ENCODE measurements at regions not wholly inside any gene's neighbourhood (a gene's known extent, or its start where the extent isn't known, plus 50 kb on each side); places are given as distances from the start of the nearest gene placed in this dataset.
"Not testable (repeated sequence)": the region's sequence is repeated elsewhere in the genome, so short reads cannot be mapped to it uniquely, and the experiment has no call there.

GRCh38 chr18:30676053-30676480, 366.5 kb downstream of the DSC3 start:
- no peak for TF ChIP-seq CTCF (IDR thresholded peaks at IDR 0.05)
- DNase-seq (ENCODE audit: low spot score), result no peak
- Histone ChIP-seq H3K4me3 (no peak overlapping the region), H3K27ac (no peak overlapping the region)

- DNase-seq (ENCODE audit: low spot score), result no peak
- H3K27ac ChIP-seq, result no peak overlapping the region
- no peak overlapping the region for H3K4me3 ChIP-seq
- no peak for TF ChIP-seq CTCF (IDR thresholded peaks at IDR 0.05)
Observed at GRCh38 chr18:30675493-30675892, 367.0 kb downstream of the DSC3 start.

GRCh38 chr18:30675072-30675471, 367.5 kb downstream of the DSC3 start:
- Histone ChIP-seq H3K27ac (no peak overlapping the region), H3K4me3 (no peak overlapping the region)
- no peak for DNase-seq (ENCODE audit: low spot score)
- TF ChIP-seq CTCF (IDR thresholded peaks at IDR 0.05), result no peak

GRCh38 chr18:30674596-30674995, 367.9 kb downstream of the DSC3 start:
- no peak for DNase-seq (ENCODE audit: low spot score)

DNA sequence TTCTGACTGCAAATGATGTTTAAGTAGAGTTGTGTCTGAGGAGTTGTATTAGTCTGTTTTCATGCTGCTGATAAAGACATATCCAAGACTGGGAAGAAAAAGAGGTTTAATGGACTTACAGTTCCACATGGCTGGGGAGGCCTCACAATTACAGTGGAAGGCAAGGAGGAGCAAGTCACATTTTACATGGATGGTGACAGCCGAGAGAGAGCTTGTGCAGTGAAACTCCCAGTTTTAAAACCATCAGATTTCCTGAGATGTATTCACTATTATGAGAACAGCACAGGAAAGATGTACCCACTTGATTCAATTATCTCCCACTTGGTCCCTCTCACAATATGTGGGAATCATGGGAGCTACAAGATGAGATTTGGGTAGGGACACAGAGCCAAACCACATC, 370.1 kb downstream of the DSC3 start:
- H3K27ac ChIP-seq; H3K4me3 ChIP-seq; DNase-seq (ENCODE audit: low spot score): not testable (repeated sequence)

More at GRCh38 chr18:30674596-30674995, 367.9 kb downstream of the DSC3 start:
- Histone ChIP-seq H3K27ac (no peak overlapping the region), H3K4me3 (no peak overlapping the region)
- no peak for TF ChIP-seq CTCF (IDR thresholded peaks at IDR 0.05)

DNA sequence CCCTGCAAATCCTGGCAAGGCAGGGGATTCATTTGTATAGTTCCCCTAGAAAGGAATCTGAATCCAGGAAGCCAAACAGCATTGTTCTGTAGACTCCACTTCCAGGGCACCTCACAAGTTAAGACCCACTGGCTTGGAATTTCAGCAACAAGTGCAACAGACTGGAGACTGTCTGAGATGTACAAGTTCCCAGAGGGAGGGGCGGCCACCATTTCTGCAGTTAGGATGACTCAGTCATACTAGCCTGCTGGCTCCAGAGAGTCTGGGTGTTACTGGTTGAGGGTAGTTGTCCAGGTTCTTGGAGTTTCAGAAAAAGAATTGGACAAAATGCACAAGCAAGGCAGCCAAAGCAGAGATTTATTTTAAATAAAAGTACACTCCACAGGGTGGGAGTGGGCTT, 384.2 kb downstream of the DSC3 start:
- no peak for TF ChIP-seq CTCF (IDR thresholded peaks at IDR 0.05)
- no peak for DNase-seq (ENCODE audit: low spot score)
- Histone ChIP-seq H3K27ac (no peak overlapping the region), H3K4me3 (no peak overlapping the region)

GRCh38 chr18:30652387-30652786, 390.2 kb downstream of the DSC3 start:
- DNase-seq (ENCODE audit: low spot score), result no peak
- no peak overlapping the region for H3K27ac ChIP-seq
- H3K4me3 ChIP-seq, result no peak overlapping the region
- no peak for TF ChIP-seq CTCF (IDR thresholded peaks at IDR 0.05)

- DNase-seq (ENCODE audit: low spot score), result no peak
- no peak overlapping the region for H3K4me3 ChIP-seq
- no peak for TF ChIP-seq CTCF (IDR thresholded peaks at IDR 0.05)
Observed at GRCh38 chr18:30650499-30650898, 392.0 kb downstream of the DSC3 start.

More at GRCh38 chr18:30650499-30650898, 392.0 kb downstream of the DSC3 start:
- H3K27ac ChIP-seq, result no peak overlapping the region
